Spleen (tissue), 11 donors: ENCODE measurements at regions not wholly inside any gene's neighbourhood (a gene's known extent, or its start where the extent isn't known, plus 50 kb on each side); places are given as distances from the start of the nearest gene placed in this dataset.

Source experiments
- DNase-seq: peaks from one replicate; pipeline ENCODE4 v3.0.0-alpha.2; 2020
- H3K27ac ChIP-seq, 8 donors: fragments of 200-600 bp; sonication (generic) in 7 of 8; 1 replicate in 4 of 8; 2 replicates in 4 of 8; pipeline versions ENCODE4 v1.5.0 to v1.8.0; 2016 to 2021; ENCODE audit warnings: inconsistent platforms in 4 of 8, mild to moderate bottlenecking in 4 of 8, moderate library complexity in 1 of 8
- H3K27me3 ChIP-seq, 7 donors: fragments of 200-600 bp; sonication (generic) in 6 of 7; replicated peaks in 1 of 7; 1 replicate in 4 of 7; 2 replicates in 3 of 7; pipeline versions ENCODE4 v1.5.0 to v1.8.0; 2016 to 2021; ENCODE audit warnings: inconsistent platforms in 3 of 7, mild to moderate bottlenecking in 1 of 7
- H3K36me3 ChIP-seq, 6 donors: fragments of 200-600 bp; sonication (generic) in 5 of 6; 1 replicate in 4 of 6; 2 replicates in 2 of 6; pipeline versions ENCODE4 v1.5.0 to v1.8.0; 2016 to 2021; ENCODE audit warnings: inconsistent platforms in 2 of 6
- H3K4me1 ChIP-seq, 6 donors: fragments of 200-600 bp; sonication (generic) in 5 of 6; 1 replicate in 3 of 6; 2 replicates in 3 of 6; pipeline versions ENCODE4 v1.5.0 to v1.8.0; 2016 to 2021; ENCODE audit warnings: inconsistent platforms in 3 of 6
- H3K4me3 ChIP-seq, 8 donors: fragments of 200-600 bp; sonication (generic) in 7 of 8; 1 replicate in 4 of 8; 2 replicates in 4 of 8; pipeline versions ENCODE4 v1.5.0 to v1.8.0; 2016 to 2021; ENCODE audit warnings: inconsistent platforms in 4 of 8, mild to moderate bottlenecking in 4 of 8, moderate library complexity in 2 of 8
- H3K9me3 ChIP-seq, 8 donors: fragments of 200-600 bp; sonication (generic) in 7 of 8; 1 replicate in 4 of 8; 2 replicates in 4 of 8; pipeline versions ENCODE4 v1.5.0 to v1.8.0; 2016 to 2021; ENCODE audit warnings: inconsistent platforms in 4 of 8
- POLR2A ChIP-seq, 3 donors: fragments of 450-650 bp; IDR thresholded peaks; one replicate each; pipeline ENCODE4 v1.5.1; 2017; ENCODE audit warnings: antibody characterized with exemption in 3 of 3, mild to moderate bottlenecking in 1 of 3
- POLR2AphosphoS5 ChIP-seq, 3 donors: sonication (generic); formaldehyde crosslinking; IDR thresholded peaks; one replicate each; pipeline ENCODE4 v1.5.1; 2017; ENCODE audit warnings: antibody characterized with exemption in 3 of 3
- WGBS, 5 donors: extraction: QIAGEN DNeasy Blood & Tissue Kit in 3 of 5; methylation state at CpG; one replicate each; pipeline versions ENCODE4 v1.1.5 to v1.1.7; 2013 to 2018; 5-methylcytosine and 5-hydroxymethylcytosine counted together
- intact Hi-C: fragments of 100-400 bp; cut with DNase I; formaldehyde crosslinking; loops from one replicate; pipeline ENCODE4 v1.15.0; 2023; ENCODE audit warnings: low total_unique reads
- TF ChIP-seq, protein P1 (sequence below), 11 experiments: fragments of 200-600 bp in 7 of 11; fragments of 450-650 bp in 4 of 11; sonication (generic) in 4 of 11; IDR thresholded peaks in 8 of 11; conservative IDR thresholded peaks in 3 of 11; 1 replicate in 7 of 11; 2 replicates in 4 of 11; pipeline versions ENCODE4 v1.4.0 to v1.8.0; 2016 to 2021; ENCODE audit warnings: antibody characterized with exemption in 11 of 11, inconsistent platforms in 4 of 11, mild to moderate bottlenecking in 1 of 11
- donor health status: healthy with polysubstance abuse.
- donor health status: DM: no; HTN: no; CAD: no; lungs with moderate emphysema.
- donor health status: DM: no; HTN: no; CAD: no.
- donor health status: Bipolar disorder and iron deficiency.
- donor health status: healthy.
- donor health status: DM: no; HTN: no; CAD: no.
- donor health status: DM: yes; HTN: yes; CAD: no.

DNA sequence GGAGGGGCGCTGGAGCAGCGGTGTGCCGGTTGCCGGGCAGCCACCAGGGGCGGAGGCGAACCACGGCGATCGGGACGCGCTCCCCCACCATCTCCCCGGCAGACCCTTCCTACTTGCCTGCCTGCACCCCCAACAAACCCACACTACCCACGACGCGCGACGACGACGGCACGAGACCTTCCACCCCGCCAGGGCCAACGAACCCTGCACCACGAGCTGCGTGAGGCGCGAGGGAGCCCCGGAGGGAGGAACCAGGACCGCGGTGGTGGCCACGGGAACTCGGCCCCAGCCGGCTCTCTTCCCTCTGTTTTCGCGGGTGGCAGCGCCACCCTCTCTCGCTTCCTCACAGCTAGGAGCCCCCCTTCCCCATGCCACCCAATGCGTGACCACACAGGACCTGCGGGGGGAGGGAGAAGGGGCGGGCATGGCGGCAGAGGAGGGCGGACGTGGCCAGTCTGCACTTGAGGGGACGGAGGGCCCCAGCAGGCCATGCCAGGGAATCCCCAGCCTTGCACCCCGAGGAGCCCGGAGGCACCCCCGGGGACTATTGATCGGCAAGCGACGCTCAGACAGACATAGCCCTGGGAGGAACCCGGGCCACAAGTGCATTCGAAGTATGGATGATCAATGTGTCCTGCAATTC, 1516.4 kb upstream of the DEFB115 start:
- peaks cover 0 to 88% (median 77%) of the 10 kb centered on the region in 8 donors for H3K9me3 ChIP-seq
- intact Hi-C loops, result no loop called here
- H3K4me1 ChIP-seq, result no peaks in the 10 kb centered on the region
- TF ChIP-seq POLR2A (IDR thresholded peaks at IDR 0.05) (no peak), POLR2AphosphoS5 (IDR thresholded peaks at IDR 0.05) (no peak)
- TF ChIP-seq, protein P1, sequence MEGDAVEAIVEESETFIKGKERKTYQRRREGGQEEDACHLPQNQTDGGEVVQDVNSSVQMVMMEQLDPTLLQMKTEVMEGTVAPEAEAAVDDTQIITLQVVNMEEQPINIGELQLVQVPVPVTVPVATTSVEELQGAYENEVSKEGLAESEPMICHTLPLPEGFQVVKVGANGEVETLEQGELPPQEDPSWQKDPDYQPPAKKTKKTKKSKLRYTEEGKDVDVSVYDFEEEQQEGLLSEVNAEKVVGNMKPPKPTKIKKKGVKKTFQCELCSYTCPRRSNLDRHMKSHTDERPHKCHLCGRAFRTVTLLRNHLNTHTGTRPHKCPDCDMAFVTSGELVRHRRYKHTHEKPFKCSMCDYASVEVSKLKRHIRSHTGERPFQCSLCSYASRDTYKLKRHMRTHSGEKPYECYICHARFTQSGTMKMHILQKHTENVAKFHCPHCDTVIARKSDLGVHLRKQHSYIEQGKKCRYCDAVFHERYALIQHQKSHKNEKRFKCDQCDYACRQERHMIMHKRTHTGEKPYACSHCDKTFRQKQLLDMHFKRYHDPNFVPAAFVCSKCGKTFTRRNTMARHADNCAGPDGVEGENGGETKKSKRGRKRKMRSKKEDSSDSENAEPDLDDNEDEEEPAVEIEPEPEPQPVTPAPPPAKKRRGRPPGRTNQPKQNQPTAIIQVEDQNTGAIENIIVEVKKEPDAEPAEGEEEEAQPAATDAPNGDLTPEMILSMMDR (IDR thresholded peaks at IDR 0.05 in 8 of 11, conservative IDR thresholded peaks at IDR 0.05 in 3 of 11), result no peak
- peaks cover 0 to 43% (median 0%) of the 10 kb centered on the region in 7 donors for H3K27me3 ChIP-seq
- no peaks in the 10 kb centered on the region for H3K36me3 ChIP-seq
- WGBS, 5 donors, result 41 to 74% (median 51%) methylated on average over 25 to 51 of the region's 51 CpGs
- no peak overlapping the region for H3K27ac ChIP-seq
- no peak overlapping the region for H3K4me3 ChIP-seq
- no peak for DNase-seq

- no peak overlapping the region for H3K27ac ChIP-seq
- TF ChIP-seq POLR2AphosphoS5 (IDR thresholded peaks at IDR 0.05) (no peak), POLR2A (IDR thresholded peaks at IDR 0.05) (no peak)
- TF ChIP-seq, protein P1 (IDR thresholded peaks at IDR 0.05 in 8 of 11, conservative IDR thresholded peaks at IDR 0.05 in 3 of 11), result no peak
- 35 to 75% (median 48%) methylated on average over 5 to 13 of the region's 13 CpGs for WGBS, 5 donors
- DNase-seq, result no peak
- H3K36me3 ChIP-seq, result no peaks in the 10 kb centered on the region
- peaks cover 0 to 83% (median 72%) of the 10 kb centered on the region in 8 donors for H3K9me3 ChIP-seq
- H3K4me1 ChIP-seq, result no peaks in the 10 kb centered on the region
- intact Hi-C loops, result no loop called here
- peaks cover 0 to 43% (median 0%) of the 10 kb centered on the region in 7 donors for H3K27me3 ChIP-seq
- no peak overlapping the region for H3K4me3 ChIP-seq
Measured at GRCh38 chr20:29741594-29741893, 1515.9 kb upstream of the DEFB115 start.

DNA sequence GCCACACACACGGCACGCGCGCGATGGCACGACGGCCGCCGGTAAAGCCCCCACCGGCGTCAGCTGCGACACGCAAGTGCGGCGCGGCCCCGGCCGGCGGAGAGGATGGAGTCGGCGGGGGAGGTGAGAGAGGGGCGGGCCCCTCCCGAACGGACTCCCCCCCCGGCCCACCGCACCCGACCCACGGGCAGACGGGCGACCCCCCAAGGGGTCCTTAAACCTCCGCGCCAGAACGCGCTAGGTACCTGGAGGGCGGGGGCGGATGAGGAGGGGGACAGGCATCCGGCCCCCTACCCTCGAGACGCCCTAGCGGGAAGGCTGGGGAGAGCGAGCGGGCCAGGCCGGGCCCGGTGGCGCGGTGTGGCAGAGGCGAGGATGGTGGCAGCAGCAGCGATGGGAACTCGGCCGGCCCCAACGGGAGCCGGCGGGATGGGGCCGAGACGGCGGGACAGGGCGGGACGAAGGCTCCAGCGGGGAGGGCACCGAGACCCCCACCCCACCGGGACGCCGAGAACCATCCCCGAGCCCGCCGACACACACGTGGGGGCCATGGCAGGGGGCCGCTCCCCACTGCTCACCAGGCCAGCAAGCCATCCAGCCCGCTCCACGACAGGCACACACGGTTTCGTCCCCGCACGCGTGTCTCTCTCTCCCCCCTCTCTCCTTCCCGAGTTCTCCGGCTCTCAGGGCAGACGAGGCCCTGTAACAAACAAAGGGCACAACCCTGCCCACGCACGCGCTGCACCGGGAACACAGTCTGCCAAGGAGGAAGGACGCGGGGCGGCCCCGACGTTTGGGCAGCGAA, 1515.4 kb upstream of the DEFB115 start:
- H3K27me3 ChIP-seq, result peaks cover 0 to 43% (median 0%) of the 10 kb centered on the region in 7 donors
- peaks cover 0 to 78% (median 67%) of the 10 kb centered on the region in 8 donors for H3K9me3 ChIP-seq
- no peak for DNase-seq
- H3K27ac ChIP-seq, result no peak overlapping the region
- H3K4me3 ChIP-seq, result no peak overlapping the region
- 41 to 68% (median 49%) methylated on average over 36 to 88 of the region's 88 CpGs for WGBS, 5 donors
- no peak for TF ChIP-seq POLR2AphosphoS5 (IDR thresholded peaks at IDR 0.05)
- TF ChIP-seq POLR2A (IDR thresholded peaks at IDR 0.05), result no peak
- TF ChIP-seq, protein P1 (IDR thresholded peaks at IDR 0.05 in 8 of 11, conservative IDR thresholded peaks at IDR 0.05 in 3 of 11), result no peak
- intact Hi-C loops, result no loop called here
- no peaks in the 10 kb centered on the region for H3K4me1 ChIP-seq
- no peaks in the 10 kb centered on the region for H3K36me3 ChIP-seq

DNA sequence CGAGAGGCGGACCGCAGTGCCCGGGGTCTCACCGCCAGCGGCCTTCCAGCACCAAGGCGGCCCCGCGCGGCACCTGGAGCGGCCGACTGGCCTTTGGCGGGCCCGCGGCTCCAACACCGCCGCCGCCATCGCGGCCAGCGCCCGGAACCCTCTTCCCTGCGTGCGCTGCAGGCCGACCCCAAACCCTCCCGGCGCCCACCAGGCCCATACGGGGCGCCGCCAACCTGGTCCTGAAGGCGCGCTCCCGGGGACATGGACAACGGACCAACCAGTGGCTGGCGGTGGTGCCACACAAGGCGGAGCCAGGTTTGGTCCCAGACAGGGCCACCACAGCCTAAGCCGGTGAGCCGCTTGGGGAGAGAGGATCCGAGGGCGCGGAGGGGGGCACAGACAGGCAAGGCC, 1514.8 kb upstream of the DEFB115 start:
- H3K27me3 ChIP-seq, result peaks cover 0 to 43% (median 0%) of the 10 kb centered on the region in 7 donors
- whole genome bisulfite sequencing, 5 donors, result 38 to 61% (median 43%) methylated on average over 2 to 41 of the region's 41 CpGs
- no peak for DNase-seq
- no peak overlapping the region for H3K4me3 ChIP-seq
- no peak overlapping the region for H3K27ac ChIP-seq
- H3K4me1 ChIP-seq, result no peaks in the 10 kb centered on the region
- no peaks in the 10 kb centered on the region for H3K36me3 ChIP-seq
- intact Hi-C loops, result no loop called here
- H3K9me3 ChIP-seq, result peaks cover 0 to 72% (median 61%) of the 10 kb centered on the region in 8 donors
- TF ChIP-seq, protein P1 (IDR thresholded peaks at IDR 0.05 in 8 of 11, conservative IDR thresholded peaks at IDR 0.05 in 3 of 11), result no peak
- TF ChIP-seq POLR2AphosphoS5 (IDR thresholded peaks at IDR 0.05) (no peak), POLR2A (IDR thresholded peaks at IDR 0.05) (no peak)
